ENCODE measurements at regions not wholly inside any gene's neighbourhood (a gene's known extent, or its start where the extent isn't known, plus 50 kb on each side); places are given as distances from the start of the nearest gene placed in this dataset.

- TF ChIP-seq CTCF (IDR thresholded peaks at IDR 0.05; ENCODE audit: low read depth, low read length) (no peak), EZH2phosphoT487 (IDR thresholded peaks at IDR 0.05; ENCODE audit: low read depth) (no peak)
Measured at GRCh38 chr12:60689137-60689536, 1093.3 kb downstream of the SLC16A7 start.

Data from OCI-LY3 (cell line).